Glomerular visceral epithelial cell (primary cell): ENCODE measurements at regions not wholly inside any gene's neighbourhood (a gene's known extent, or its start where the extent isn't known, plus 50 kb on each side); places are given as distances from the start of the nearest gene placed in this dataset.
"Not testable (repeated sequence)": the region's sequence is repeated elsewhere in the genome, so short reads cannot be mapped to it uniquely, and the experiment has no call there.

Experiments used
- DNase-seq: peaks from one replicate; pipeline ENCODE4 v3.0.0-alpha.2; 2016; ENCODE audit errors: extremely low spot score

DNA sequence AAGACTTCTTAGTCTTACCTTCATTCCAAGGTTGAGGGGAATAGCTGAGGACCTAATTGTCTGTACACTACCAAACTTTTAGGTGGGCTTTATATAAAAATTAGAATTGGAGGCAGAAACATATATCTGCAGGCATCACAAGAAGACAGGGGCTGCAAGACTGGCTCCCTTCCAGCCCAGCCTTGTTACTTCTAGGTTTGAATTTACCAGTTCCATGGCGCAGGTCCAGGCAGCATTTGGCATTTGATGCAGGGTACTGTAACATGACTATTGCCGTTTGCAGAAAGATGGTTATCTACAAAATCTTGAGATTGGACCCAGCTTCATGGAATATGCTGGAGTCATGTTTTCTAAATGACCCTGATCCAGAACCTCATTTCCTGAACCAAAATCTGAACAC lies 105.4 kb upstream of the RHOBTB1 start:
- DNase-seq = no peak

GRCh38 chr10:61047788-61048560 lies 104.0 kb upstream of the RHOBTB1 start:
- DNase-seq = no peak

DNA sequence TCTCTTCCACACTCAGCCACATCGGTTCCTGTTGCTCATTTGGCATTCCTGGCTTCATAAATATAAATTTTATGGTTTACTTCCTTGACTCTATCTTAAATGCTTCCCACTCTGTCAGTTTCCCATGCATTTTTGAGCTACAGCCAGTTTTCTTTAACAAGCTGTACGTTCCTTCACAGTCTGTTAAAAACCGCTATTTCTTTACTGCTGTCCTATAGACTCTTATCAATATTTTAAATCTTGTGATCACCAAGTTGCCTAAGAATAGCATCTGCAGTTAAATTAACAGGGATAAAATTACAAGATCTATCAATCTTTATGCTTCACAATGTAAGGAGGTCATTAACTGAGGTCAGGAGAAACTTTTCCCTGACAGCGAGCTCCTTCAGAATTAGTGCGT lies 103.1 kb upstream of the RHOBTB1 start:
- DNase-seq = no peak

- not testable (repeated sequence) for DNase-seq
Measured at GRCh38 chr10:61045480-61045879, 101.5 kb upstream of the RHOBTB1 start.

GRCh38 chr10:61042533-61042932 lies 98.5 kb upstream of the RHOBTB1 start:
- no peak for DNase-seq

DNA sequence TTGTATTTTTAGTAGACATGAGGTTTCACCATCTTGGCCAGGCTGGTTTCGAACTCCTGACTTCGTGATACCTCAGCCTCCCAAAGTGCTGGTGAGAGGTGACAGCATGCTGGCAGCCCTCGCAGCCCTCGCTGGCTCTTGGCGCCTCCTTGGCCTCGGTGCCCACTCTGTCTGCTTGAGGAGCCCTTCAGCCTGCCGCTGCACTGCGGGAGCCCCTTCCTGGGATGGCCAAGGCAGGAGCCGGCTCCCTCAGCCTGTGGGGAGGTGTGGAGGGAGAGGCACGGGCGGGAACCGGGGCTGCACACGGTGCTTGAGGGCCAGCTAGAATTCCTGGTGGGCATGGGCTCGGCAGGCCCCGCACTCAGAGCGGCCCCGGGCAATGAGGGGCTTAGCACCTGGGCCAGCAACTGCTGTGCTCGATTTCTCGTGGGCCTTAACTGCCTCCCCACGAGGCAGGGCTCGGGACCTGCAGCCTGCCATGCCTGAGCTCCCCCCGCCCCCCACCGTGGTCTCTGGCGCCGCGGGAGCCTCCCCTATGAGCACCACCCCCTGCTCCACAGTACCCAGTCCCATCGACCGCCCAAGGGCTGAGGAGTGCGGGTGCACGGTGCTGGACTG lies 96.5 kb upstream of the RHOBTB1 start:
- DNase-seq = no peak

GRCh38 chr10:61039868-61040267 lies 95.9 kb upstream of the RHOBTB1 start:
- no peak for DNase-seq

GRCh38 chr10:61037261-61037830 lies 93.4 kb upstream of the RHOBTB1 start:
- DNase-seq = not testable (repeated sequence)

DNA sequence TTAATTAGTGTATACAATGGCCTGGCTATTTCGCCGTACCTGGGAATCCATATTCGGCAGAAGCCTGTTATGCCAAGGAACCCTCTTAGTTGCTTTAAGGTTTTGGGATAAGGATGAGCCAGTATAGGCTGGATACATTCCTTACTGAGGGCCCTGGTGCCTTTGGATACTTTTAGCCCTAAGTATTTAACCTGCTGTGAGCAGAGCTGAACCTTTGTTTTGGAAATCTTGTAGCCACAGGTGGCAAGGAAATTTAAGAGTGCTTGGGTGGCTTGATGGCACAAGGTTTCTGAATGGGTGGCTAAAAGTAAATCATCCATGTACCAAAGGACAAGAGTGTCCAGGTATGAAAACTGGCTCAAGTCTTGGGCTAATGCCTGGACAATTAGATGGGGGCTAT lies 92.2 kb upstream of the RHOBTB1 start:
- not testable (repeated sequence) for DNase-seq

- DNase-seq = no peak
Measured at GRCh38 chr10:61031341-61031740, 87.4 kb upstream of the RHOBTB1 start.

- DNase-seq = no peak
Measured at GRCh38 chr10:61029411-61029810, 85.4 kb upstream of the RHOBTB1 start.

DNA sequence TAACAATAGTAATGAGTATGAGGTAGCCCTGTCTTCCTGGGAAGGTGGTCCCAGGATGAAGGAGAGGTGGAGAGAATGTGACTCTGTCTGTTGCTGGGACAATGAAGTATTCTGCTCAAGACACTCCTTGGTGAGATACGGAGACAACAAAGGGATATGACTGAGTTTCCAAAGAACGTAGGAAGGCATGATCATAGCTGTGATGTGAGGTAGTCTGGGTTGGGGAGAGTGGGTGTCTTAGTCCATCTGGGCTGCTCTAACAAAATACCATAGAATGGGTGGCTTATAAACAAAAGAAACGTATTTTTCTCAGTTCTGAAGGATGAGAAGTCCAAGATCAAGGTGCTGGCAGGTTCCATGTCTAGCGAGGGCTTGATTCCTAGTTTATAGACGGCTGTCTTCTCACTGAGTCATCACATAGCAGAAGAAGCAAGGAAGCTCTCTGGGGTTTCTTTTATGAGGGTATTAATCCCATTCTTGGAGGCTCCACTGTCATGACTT lies 84.9 kb upstream of the RHOBTB1 start:
- peak; percentile 51 for DNase-seq

DNA sequence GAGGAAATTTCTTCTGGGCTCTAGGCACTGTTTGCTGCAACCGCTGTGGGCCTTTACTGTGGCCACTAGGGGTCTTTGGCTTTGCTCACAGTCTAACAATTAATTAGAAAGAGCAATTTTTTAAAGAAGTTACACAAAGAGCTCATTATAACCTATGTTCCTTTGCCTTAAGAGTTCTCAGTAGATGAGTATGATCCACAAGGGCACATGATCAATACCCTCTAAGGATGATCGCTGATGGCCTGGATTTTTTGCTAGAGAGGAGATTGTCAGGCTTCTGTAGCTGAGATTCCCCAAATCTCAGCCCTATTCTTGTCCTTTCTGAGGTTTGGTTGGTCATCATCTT lies 80.8 kb upstream of the RHOBTB1 start:
- no peak for DNase-seq

GRCh38 chr10:61024151-61024855 lies 80.3 kb upstream of the RHOBTB1 start:
- no peak for DNase-seq

DNA sequence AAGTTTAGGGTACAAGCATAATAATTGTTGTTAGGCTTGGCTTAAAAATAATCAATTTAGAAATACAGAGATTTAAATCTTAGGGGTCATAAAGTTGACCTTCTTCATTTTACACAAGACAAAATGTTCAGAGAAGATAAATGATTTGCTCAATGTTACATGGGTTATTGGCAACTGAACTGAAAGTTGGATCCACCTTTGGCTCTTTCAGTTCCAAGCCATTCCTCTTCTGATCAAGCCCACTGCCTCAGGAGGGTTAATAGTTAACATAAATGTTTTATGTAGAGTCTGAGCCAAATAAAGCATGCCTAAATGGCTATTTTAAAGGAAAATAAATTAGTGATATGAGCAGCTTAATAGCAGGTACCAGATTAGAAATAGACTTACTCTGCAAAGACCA lies 79.1 kb upstream of the RHOBTB1 start:
- DNase-seq = no peak

GRCh38 chr10:61021926-61022325 lies 77.9 kb upstream of the RHOBTB1 start:
- no peak for DNase-seq

- no peak for DNase-seq
Measured at GRCh38 chr10:61020420-61021158, 76.6 kb upstream of the RHOBTB1 start.

- no peak for DNase-seq
Measured at GRCh38 chr10:61018146-61018545, 74.2 kb upstream of the RHOBTB1 start.

DNA sequence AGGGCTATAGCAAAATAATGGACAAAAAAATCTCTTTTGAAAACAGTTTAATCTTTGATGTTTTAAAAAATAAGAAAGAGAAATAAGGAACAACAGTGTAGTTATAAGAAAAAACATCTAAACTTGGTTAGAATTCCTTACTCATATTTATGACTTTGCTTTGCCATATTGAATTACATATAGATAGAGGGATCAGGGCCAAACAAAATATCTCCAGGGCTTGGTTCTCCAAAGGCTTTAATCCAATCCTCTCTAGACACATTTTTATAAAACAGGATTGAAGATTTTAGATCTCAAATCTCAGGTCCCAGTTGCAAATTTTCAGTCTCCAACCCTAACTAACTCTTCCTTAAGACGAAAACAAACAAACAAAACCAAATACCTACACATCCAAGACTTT lies 72.6 kb upstream of the RHOBTB1 start:
- no peak for DNase-seq

- DNase-seq = no peak
Measured at GRCh38 chr10:61016007-61016406, 72.0 kb upstream of the RHOBTB1 start.

DNA sequence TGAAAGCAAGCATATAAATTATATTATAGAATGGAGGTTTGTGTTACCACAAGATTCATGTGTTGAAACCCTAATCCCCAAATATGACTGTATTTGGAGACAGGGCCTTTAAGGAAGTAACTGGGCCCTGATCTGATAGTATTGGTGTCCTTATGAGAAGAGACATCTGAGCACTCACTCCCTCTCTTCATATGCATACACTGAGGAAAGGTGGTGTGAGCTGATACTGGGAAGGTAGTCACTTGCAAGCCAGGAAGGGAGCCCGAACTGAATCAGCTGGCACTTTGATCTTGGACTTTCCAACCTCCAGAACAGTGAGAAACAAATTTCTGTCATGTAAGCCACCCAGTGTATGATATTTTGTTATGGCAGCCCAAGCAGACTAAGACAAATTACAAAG lies 66.9 kb upstream of the RHOBTB1 start:
- no peak for DNase-seq

- not testable (repeated sequence) for DNase-seq
Measured at GRCh38 chr10:61003069-61003468, 59.1 kb upstream of the RHOBTB1 start.
